H1 (cell line): ENCODE measurements at regions not wholly inside any gene's neighbourhood (a gene's known extent, or its start where the extent isn't known, plus 50 kb on each side); places are given as distances from the start of the nearest gene placed in this dataset.

Experiments used
- BCL11A ChIP-seq, 2 experiments: IDR thresholded peaks; one replicate each; pipeline ENCODE4 v1.6.1; 2011; ENCODE audit warnings: low read depth in 2 of 2, low read length in 2 of 2, mild to moderate bottlenecking in 2 of 2
- HDAC6 ChIP-seq: IDR thresholded peaks from one replicate; pipeline ENCODE4 v1.7.1; 2012; ENCODE audit warnings: low read depth, mild to moderate bottlenecking, inconsistent platforms, low read length, moderate library complexity
- MAFK ChIP-seq: IDR thresholded peaks from 2 replicates; pipeline ENCODE4 v1.6.1; 2012; ENCODE audit warnings: low read depth, mild to moderate bottlenecking, improper control_type of control experiment, low read length
- SRF ChIP-seq: IDR thresholded peaks from 2 replicates; pipeline ENCODE4 v1.6.1; 2011; ENCODE audit warnings: mild to moderate bottlenecking, low read depth, low read length, moderate library complexity
- TEAD4 ChIP-seq: IDR thresholded peaks from 2 replicates; pipeline ENCODE4 v1.6.1; 2012; ENCODE audit warnings: low read depth, low read length, inconsistent platforms, mixed read lengths
- TF ChIP-seq, protein P1 (sequence below): IDR thresholded peaks from 2 replicates; pipeline ENCODE4 v1.6.1; 2012; ENCODE audit warnings: inconsistent platforms

GRCh38 chr4:120304801-120305200, 238.2 kb upstream of the MAD2L1 start (continued):
- no peak for TF ChIP-seq MAFK
- no peak for TF ChIP-seq TEAD4
- no peak for TF ChIP-seq BCL11A (IDR thresholded peaks at IDR 0.05; ENCODE audit: low read depth in 2 of 2, low read length in 2 of 2)
- no peak for TF ChIP-seq SRF
- TF ChIP-seq HDAC6: no peak
- TF ChIP-seq, protein P1, sequence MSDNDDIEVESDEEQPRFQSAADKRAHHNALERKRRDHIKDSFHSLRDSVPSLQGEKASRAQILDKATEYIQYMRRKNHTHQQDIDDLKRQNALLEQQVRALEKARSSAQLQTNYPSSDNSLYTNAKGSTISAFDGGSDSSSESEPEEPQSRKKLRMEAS: no peak
